CD4-positive, alpha-beta T cell treated with Interleukin-21 for 1 hour (primary cell): ENCODE measurements at regions not wholly inside any gene's neighbourhood (a gene's known extent, or its start where the extent isn't known, plus 50 kb on each side); places are given as distances from the start of the nearest gene placed in this dataset.
"Not testable (repeated sequence)": the region's sequence is repeated elsewhere in the genome, so short reads cannot be mapped to it uniquely, and the experiment has no call there.

Source experiments
- DNase-seq: peaks from one replicate; pipeline ENCODE4 v3.0.0-alpha.2; 2020

DNA sequence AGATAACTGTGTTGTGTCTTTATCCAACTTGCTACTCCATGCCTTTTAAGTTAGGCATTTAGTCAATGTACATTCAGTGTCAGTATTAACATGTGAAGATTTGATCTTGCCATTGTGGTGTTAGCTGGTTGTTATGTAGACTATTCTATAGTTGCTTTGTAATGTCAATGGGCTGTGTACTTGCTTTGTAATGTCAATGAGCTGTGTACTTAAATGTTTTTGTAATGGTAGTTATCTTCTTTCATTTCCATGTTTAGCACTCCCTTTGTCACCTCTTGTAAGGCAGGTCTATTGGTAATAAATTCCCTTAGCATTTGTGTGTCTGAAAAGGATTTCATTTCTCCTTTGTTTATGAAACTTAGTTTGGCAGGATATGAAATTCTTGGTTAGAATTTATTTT, 53.4 kb downstream of the MC4R start:
- no peak for DNase-seq

GRCh38 chr18:60311676-60312360, 60.8 kb downstream of the MC4R start:
- no peak for DNase-seq

- no peak for DNase-seq
These were observed 76.9 kb downstream of the MC4R start for GRCh38 chr18:60295674-60296073.

DNA sequence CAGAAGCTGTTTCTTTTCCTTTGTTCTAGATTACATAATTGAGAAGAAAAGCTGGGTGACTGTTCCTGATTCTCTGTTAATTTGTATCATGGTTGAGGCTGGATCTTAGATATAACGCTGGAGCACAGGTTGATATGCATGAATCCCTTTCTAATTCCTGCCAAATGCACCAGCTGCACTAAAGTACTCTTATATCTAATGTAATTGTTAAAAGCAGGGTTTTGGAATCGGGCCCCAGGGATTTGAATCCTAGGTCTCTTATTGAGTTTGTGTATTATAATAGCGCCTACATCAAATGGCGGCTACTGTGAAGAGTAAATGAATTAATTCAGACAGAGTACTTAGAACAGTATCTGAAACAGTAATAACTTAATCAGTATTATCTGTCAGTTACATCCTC, 80.4 kb downstream of the MC4R start:
- no peak for DNase-seq

DNA sequence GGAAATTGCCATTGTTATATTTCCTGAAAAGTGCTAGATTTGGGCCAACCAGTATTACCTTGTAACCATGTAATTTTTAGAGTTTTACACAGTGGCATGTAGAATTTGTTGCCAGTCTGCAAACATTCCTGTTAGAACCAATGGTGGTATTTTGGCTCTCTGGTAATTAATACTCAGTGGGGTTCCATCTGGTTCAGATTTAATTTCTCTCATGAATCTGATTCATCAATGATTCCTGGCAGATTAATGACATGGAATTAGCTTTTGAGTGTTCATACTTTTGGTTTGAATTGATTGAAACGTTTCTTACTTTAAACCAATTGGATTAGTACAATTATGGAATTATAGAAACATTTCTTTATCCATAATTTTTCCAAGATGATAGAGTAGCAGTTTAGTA, 93.2 kb downstream of the MC4R start:
- no peak for DNase-seq

DNA sequence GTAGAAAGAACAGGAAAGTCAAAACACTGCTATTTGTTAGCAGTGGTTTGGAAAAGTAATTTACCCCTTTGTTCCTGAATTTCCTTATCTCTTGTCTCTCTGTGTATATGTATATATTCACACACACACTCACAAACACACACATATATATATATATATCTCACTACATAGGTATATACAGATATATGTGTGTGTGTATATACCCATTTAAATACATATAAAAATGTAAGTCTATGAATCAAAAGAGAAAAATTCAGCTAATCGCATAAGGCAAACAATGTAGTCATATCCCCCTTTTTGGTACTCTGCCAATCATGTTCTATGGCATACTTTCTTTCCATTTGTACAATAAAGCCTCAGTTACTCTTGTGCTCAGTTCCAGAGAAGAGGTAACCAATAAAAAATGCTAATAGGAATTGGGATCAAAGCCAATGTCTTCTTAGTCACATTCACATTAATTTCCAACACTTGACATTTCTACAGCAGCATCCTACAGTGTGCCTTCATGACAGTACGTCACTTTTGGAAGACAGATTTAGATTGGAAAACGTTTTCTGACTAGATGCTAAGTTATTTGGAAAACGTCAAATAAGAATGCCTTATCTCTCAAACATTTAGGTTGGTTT, 94.6 kb downstream of the MC4R start:
- DNase-seq = no peak

GRCh38 chr18:60267391-60268058, 105.0 kb downstream of the MC4R start:
- no peak for DNase-seq

- no peak for DNase-seq
These were observed 106.0 kb downstream of the MC4R start for GRCh38 chr18:60266558-60266957.

GRCh38 chr18:60259052-60259681, 113.4 kb downstream of the MC4R start:
- no peak for DNase-seq

GRCh38 chr18:60249388-60249787, 123.2 kb downstream of the MC4R start:
- no peak for DNase-seq

DNA sequence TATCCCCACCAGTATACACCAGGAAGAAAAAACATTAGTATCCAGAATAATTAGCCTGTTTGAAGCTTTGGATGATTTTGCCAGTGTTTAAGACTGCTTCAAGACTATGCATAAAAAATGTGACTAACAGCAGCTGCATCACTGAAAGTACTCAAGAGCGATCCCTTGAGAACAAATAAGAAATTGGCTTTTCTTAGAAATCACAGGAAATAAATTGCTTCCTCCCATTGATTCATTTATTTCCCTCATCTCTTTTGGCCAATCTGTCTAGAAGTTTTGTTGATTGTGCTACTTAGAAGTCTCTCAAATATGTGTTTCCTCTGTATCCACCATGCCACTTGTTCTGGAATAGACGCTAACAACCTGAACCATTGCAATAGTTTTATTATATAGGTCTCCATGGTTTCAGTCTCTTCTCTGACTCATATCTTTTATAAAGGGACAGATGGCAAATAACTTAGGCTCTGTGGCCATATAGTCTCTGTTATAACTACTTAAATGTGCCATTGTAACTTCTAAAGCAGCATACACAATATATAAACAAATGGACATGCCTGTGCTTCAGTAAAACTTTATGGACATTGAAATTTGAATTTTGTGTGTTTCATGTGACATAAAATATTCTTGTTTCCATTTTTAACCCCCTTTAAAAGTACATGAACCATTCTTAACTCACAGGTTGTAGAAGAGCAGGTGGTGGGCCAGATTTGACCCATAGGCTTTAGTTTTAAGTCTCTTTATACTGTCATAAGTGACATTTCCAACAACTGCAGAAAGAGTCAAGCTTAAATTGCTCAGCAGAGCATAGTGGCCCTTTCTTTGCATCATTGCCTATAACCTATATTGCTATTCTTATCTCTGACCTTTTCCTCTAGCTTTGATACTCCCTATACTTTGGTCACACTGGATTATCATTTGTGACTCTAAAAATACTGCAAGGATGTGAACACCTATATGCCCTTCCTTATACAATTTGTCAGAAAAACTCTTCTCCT, 123.9 kb downstream of the MC4R start:
- DNase-seq = no peak

GRCh38 chr18:60247103-60247502, 125.5 kb downstream of the MC4R start:
- no peak for DNase-seq

DNA sequence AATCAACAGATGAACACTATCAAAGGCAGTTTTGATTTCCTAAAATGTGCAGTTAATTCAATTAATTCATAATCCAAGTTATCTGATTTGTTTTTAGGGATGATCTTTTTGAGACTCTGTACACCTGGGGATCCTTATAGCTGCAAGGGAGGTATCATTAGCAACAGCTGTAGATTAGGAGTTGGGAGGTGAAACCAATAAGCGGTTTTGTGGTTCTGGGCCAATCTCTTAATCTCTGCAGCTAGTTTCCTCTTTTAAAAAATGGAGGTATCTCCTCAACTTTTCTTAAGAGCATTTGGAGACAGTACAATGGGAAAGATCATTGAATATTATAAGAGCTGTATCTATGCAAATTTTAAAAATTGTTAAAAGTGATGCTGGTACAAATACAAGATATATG, 126.0 kb downstream of the MC4R start:
- DNase-seq = no peak

DNA sequence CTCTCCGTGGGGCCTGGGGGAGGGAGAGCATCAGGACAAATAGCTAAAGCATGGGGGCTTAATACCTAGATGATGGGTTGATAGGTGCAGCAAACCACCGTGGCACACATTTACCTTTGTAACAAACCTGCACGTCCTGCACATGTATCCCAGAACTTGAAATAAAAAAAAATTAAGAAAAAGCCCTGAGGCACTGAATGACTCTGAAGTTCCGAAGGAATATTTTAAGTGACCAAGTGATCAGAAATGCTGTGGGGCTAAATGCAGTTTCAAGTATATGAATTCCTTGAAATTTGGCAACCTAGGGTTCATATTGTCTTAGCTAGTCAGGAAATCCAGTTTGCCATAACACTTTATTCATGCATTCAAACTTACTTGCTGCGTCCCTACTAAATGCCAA, 127.5 kb downstream of the MC4R start:
- no peak for DNase-seq

DNA sequence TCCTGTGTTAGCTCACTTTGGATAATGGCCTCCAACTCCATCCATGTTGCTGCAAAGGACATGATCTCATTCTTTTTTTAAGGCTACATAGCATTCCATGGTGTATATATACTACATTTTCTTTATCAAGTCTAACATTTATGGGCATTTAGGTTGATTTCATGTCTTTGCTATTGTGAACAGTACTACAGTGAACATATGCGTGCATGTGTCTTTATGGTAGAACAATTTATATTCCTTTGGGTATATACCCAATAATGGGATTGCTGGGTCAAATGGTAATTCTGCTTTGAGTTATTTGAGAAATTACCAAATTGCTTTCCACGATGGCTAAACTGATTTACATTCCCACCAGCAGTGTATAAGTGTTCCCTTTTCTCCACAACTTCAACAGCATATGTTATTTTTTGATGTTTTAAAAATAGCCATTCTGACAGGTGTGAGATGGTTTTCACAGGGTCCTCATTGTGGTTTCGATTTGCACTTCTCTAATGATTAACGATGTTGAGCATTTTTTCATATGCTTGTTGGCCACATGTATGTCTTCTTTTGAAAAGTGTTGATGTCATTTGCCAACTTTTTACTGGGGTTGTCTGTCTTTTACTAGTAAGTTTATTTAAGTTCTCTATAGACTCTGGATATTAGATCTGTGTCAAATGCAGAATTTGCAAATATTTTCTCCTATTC, 133.4 kb downstream of the MC4R start:
- DNase-seq = not testable (repeated sequence)

GRCh38 chr18:60235164-60235563, 137.4 kb downstream of the MC4R start:
- no peak for DNase-seq

DNA sequence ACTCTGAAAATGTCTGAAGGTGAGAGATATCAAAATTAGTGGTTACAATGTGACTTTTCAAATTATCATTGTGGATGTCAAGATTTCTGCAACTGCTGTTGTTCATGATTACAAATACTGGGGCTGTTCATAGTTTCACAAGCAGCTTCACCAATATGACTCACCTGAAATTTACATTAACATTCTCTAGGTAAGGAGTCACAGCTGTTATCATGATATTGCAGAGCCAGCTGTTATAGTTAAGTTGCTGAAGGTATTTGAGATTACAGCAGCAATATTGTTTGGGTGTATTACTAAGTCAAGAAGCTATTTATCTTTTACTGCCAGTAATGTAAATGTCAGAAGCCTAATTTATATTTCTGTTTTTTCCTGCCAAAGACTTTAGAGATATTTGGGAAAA, 140.0 kb downstream of the MC4R start:
- DNase-seq = no peak

DNA sequence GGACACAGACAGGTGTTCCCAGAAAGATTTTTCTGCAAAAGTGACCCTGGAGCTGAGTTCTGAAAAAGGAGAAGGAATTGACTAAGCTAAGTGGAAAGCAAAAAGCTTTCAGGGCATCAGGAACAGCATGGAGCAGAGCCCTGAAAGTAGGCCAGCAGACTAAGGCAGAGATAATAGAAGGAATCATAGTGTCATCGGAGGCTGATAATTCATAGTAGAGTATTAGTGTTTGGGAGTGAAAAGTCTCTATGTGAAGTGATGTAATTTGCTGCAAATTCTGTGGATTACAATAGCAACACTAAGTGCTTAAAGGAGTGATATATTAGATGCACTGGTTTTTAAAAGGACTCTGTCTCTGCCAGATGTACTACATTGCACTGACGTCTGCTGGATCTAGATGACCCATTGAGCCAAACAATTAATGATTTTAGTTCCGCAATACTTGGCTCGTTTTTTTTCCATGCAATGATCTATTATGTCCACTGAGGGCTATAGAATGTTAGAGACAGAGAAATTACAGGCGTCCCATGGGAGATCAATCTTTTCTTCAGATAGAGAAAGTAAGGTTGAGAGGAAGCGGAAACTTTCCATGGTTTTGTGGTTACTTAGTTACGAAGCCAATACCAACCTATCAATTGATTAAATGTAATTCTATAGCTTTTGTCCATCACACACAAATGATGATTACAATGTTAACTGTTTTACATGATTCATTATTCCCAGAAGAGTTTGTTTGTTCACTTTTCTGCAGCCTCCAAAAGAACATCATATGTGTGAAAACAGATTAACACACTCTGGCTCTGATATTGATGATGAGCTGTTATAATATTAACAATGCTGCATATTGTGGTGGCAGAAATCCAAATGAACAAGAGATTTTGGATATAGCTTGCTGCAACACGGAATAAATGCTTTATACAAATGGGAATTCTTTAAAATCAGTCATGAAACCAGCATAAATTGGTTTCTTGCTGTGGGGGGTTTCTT, 143.7 kb downstream of the MC4R start:
- no peak for DNase-seq

DNA sequence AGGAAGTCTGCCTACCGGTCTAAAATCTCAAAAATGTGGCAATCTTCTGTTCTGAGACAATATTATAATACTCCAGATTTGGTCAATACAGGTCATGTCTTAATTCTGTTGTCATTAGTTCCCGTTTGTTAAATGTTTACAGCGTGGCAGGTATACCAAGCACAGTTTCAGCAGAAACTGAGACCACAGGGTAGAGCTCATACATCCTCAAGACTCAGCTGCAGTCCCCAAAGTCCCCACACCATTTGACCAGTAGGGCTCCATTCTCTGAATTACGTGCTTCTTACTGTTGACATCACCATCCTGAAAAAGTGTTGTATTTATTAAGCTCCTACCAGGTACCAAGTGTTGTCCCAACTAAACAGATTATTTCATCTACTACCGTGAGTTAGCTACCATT, 157.1 kb downstream of the MC4R start:
- DNase-seq = no peak

GRCh38 chr18:60209042-60209441, 163.5 kb downstream of the MC4R start:
- DNase-seq = no peak

DNA sequence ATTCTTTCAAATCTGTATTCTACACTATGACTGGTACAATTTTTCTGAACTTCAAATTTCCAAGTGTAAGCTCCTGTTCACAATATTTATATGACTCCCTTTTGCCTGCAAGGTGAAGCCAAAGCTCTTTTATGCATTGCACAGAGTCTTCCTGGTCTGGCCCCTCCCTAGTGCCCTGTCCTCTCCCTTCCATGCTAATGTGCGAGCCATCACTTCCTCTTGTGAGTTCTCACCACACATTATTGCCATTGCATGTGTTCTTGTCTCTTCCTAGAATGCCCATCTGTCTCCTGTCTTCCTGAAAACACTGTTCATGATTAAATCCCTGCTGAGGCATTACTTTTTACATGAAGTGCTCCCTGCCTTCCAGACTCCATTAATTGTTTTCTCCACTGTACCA, 169.9 kb downstream of the MC4R start:
- DNase-seq = no peak
